Skeletal muscle tissue (tissue), 3 donors: ENCODE measurements at regions not wholly inside any gene's neighbourhood (a gene's known extent, or its start where the extent isn't known, plus 50 kb on each side); places are given as distances from the start of the nearest gene placed in this dataset.

Source experiments
- H3K27ac ChIP-seq: one replicate; pipeline ENCODE4 v1.7.0; 2013; ENCODE audit warnings: mild to moderate bottlenecking, low read depth, low read length, inconsistent platforms
- H3K27me3 ChIP-seq, 3 donors: one replicate each; pipeline ENCODE4 v1.7.0; 2013; ENCODE audit warnings: low read length in 3 of 3; ENCODE audit not compliant: control insufficient read depth in 3 of 3, insufficient read depth in 3 of 3
- H3K36me3 ChIP-seq, 3 donors: one replicate each; pipeline ENCODE4 v1.7.0; 2013; ENCODE audit warnings: low read length in 3 of 3; ENCODE audit not compliant: control insufficient read depth in 3 of 3, insufficient read depth in 3 of 3
- H3K4me1 ChIP-seq, 3 donors: one replicate each; pipeline ENCODE4 v1.7.0; 2013; ENCODE audit warnings: low read length in 3 of 3, mild to moderate bottlenecking in 3 of 3; ENCODE audit not compliant: control insufficient read depth in 3 of 3, insufficient read depth in 3 of 3
- H3K4me3 ChIP-seq, 3 donors: one replicate each; pipeline ENCODE4 v1.7.0; 2013; ENCODE audit warnings: low read length in 3 of 3
- H3K9ac ChIP-seq, 3 donors: one replicate each; pipeline ENCODE4 v1.7.0; 2013; ENCODE audit warnings: low read length in 3 of 3, mild to moderate bottlenecking in 3 of 3, moderate library complexity in 2 of 3, low read depth in 1 of 3
- H3K9me3 ChIP-seq, 3 donors: one replicate each; pipeline ENCODE4 v1.7.0; 2013; ENCODE audit warnings: low read length in 3 of 3; ENCODE audit not compliant: control insufficient read depth in 3 of 3
- donor health status: Osteomylitis.

GRCh38 chr1:234940841-234941240, 187.8 kb downstream of the TOMM20 start:
- no peak overlapping the region for H3K4me3 ChIP-seq
- no peak overlapping the region for H3K27ac ChIP-seq
- no peaks in the 10 kb centered on the region for H3K4me1 ChIP-seq
- H3K9ac ChIP-seq, result no peak overlapping the region
- no peaks in the 10 kb centered on the region for H3K27me3 ChIP-seq
- no peaks in the 10 kb centered on the region for H3K36me3 ChIP-seq
- H3K9me3 ChIP-seq, result no peaks in the 10 kb centered on the region

DNA sequence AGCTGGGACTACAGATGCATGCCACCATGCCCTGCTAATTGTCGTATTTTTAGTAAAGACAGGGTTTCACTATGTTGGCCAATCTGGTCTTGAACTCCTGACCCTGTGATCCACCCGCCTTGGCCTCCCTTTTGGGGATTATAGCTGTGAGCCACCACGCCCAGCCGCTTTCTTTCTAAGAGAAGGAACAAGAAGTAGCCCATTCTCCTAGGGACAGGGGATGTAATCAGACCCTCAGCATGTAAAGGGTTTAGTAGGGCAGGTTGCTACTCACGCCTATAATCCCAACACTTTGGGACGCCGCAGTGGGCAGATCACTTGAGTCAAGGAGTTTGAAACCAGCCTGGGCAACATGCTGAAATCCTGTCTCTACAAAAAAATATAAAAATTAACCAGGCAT, 189.7 kb downstream of the TOMM20 start:
- no peak overlapping the region for H3K27ac ChIP-seq
- H3K9me3 ChIP-seq, result no peaks in the 10 kb centered on the region
- H3K4me1 ChIP-seq, result no peaks in the 10 kb centered on the region
- no peaks in the 10 kb centered on the region for H3K36me3 ChIP-seq
- H3K27me3 ChIP-seq, result no peaks in the 10 kb centered on the region
- no peak overlapping the region for H3K4me3 ChIP-seq
- H3K9ac ChIP-seq, result no peak overlapping the region

DNA sequence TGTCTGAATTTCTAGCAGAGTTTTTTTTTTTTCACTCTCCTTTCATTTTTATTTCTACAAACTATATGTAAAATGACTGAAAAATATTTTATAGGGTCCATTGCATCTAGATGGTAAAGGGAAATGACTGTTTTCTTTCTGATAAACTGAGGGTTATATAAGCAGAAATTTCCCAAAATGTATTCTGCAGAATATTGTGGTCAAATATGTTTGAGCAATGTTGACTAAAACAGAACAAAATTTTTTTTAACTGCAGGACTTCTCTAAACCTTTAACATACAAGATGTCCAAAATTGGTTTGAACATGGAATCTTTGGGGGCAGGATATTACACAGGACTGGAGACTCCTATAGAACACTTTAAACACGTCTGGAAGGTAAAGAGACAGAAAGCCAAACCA, 190.5 kb downstream of the TOMM20 start:
- H3K27me3 ChIP-seq, result no peaks in the 10 kb centered on the region
- no peak overlapping the region for H3K9ac ChIP-seq
- H3K9me3 ChIP-seq, result no peaks in the 10 kb centered on the region
- no peak overlapping the region for H3K4me3 ChIP-seq
- peaks cover 6 to 7% (median 7%) of the 10 kb centered on the region in 3 donors for H3K4me1 ChIP-seq
- no peaks in the 10 kb centered on the region for H3K36me3 ChIP-seq
- no peak overlapping the region for H3K27ac ChIP-seq

GRCh38 chr1:234936612-234937389, 191.8 kb downstream of the TOMM20 start:
- no peaks in the 10 kb centered on the region for H3K27me3 ChIP-seq
- no peaks in the 10 kb centered on the region for H3K9me3 ChIP-seq
- no peak overlapping the region for H3K9ac ChIP-seq
- H3K4me1 ChIP-seq, result peaks cover 10 to 17% (median 14%) of the 10 kb centered on the region in 3 donors
- no peaks in the 10 kb centered on the region for H3K36me3 ChIP-seq
- H3K27ac ChIP-seq, result no peak overlapping the region
- H3K4me3 ChIP-seq, result no peak overlapping the region

DNA sequence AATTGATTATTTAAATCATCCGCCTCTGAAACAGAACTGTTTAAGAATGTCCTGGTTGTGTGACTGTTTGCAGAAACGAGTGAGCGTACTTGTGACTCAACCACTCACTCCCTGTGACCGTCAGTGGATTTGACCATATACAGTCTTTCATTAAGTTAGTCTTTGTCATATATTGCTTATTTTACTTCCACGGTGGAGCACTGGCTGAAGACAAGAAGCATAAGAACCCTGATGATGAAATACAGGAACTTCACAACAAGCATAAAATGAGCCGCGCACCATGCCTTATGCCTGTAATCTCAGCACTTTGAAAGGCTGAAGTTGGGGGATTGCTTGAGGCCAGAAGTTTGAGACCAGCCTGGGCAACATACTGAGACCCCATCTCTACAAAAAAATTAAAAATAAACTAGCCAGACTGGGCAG, 194.0 kb downstream of the TOMM20 start:
- Histone ChIP-seq H3K4me3 (no peak overlapping the region), H3K27me3 (no peaks in the 10 kb centered on the region), H3K27ac (no peak overlapping the region), H3K9me3 (no peaks in the 10 kb centered on the region), H3K36me3 (no peaks in the 10 kb centered on the region), H3K9ac (no peak overlapping the region), H3K4me1 (peaks cover 10 to 17% (median 16%) of the 10 kb centered on the region in 3 donors)

- H3K9ac ChIP-seq, result peak overlapping the region in 1 of 3 donors; percentile 33
- no peaks in the 10 kb centered on the region for H3K27me3 ChIP-seq
- H3K4me3 ChIP-seq, result peak overlapping the region in 1 of 3 donors; percentile 6
- no peaks in the 10 kb centered on the region for H3K9me3 ChIP-seq
- H3K4me1 ChIP-seq, result peaks cover 10 to 17% (median 16%) of the 10 kb centered on the region in 3 donors
- peak overlapping the region; percentile 32 for H3K27ac ChIP-seq
- no peaks in the 10 kb centered on the region for H3K36me3 ChIP-seq
Measured at GRCh38 chr1:234933475-234933874, 195.2 kb downstream of the TOMM20 start.

- H3K9me3 ChIP-seq, result no peaks in the 10 kb centered on the region
- peak overlapping the region in 1 of 3 donors; percentile 33 for H3K9ac ChIP-seq
- no peak overlapping the region for H3K4me3 ChIP-seq
- H3K27ac ChIP-seq, result peak overlapping the region; percentile 32
- H3K27me3 ChIP-seq, result no peaks in the 10 kb centered on the region
- H3K36me3 ChIP-seq, result no peaks in the 10 kb centered on the region
- H3K4me1 ChIP-seq, result peaks cover 10 to 17% (median 16%) of the 10 kb centered on the region in 3 donors
Measured at GRCh38 chr1:234932511-234933430, 195.9 kb downstream of the TOMM20 start.

DNA sequence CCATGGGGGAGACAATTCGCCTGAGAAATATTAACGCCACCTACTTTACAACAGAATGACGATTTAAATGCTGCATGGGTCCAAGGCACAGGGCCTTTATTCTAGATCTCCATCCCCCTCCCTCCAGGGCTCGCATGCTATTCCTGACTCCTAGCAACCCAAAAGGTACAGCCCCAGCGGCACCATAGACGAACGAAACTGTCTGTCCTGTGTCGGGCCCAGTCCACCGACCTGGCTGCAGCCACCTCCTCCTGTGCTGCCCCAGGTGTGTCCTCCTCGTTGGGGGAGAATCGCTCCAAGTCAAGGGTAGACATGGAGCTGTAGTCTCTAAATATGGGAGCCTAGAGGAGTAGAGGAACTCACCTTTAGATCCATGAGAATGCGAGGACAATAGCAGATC, 196.5 kb downstream of the TOMM20 start:
- Histone ChIP-seq H3K27me3 (no peaks in the 10 kb centered on the region), H3K4me1 (peaks cover 12 to 21% (median 18%) of the 10 kb centered on the region in 3 donors), H3K36me3 (no peaks in the 10 kb centered on the region), H3K9me3 (no peaks in the 10 kb centered on the region), H3K4me3 (no peak overlapping the region), H3K9ac (no peak overlapping the region), H3K27ac (no peak overlapping the region)

GRCh38 chr1:234931404-234931973, 197.1 kb downstream of the TOMM20 start:
- Histone ChIP-seq H3K9ac (no peak overlapping the region), H3K4me1 (peaks cover 18 to 27% (median 21%) of the 10 kb centered on the region in 3 donors), H3K27ac (no peak overlapping the region), H3K27me3 (no peaks in the 10 kb centered on the region), H3K36me3 (no peaks in the 10 kb centered on the region), H3K9me3 (no peaks in the 10 kb centered on the region), H3K4me3 (no peak overlapping the region)
